NCI-H2171 treated with DMSO at 0.1 percent for 48 hours (cell line): ENCODE measurements at regions not wholly inside any gene's neighbourhood (a gene's known extent, or its start where the extent isn't known, plus 50 kb on each side); places are given as distances from the start of the nearest gene placed in this dataset.
"Not testable (repeated sequence)": the region's sequence is repeated elsewhere in the genome, so short reads cannot be mapped to it uniquely, and the experiment has no call there.

ENCODE experiments used
- DNase-seq: peaks from one replicate; lab custom pipeline; 2025; lab: John Stamatoyannopoulos, UW

DNA sequence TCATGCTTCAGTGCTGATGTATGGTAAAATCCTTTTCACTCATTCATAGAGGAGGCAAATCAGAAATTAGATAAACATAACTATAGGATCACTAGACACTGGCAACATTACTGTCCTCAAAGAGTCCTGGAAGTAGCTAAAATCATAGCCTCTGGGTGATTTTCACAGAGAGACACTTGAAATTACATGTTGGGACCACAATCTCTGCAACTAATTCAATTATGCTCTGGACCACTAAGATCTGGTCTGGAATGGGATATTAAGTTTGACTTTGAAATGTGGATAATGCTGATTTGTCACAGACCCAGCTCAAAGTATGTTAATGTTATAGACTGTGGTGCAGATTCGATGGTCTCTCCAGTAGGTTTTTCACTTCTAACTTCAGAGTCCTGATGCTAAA, 214.6 kb upstream of the CCNH start:
- DNase-seq, result no peak

DNA sequence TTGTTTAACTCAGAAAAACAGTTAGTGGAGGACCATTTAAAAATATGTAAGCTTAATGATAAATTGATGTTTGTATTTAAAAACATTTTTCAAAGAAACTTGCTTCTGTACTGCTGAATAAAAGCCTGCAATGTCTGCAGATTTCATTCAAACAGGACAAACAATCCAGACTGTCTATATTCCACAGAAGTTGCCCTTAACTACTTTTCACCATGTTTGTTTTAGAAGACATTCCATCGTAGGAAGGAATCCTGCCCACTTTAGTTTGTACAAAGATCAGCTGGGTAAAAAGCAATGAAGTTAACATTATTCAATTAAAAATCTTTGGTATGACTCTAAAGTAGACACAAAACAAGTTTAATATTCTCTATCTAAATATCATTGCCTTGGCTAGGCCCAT, 195.7 kb upstream of the CCNH start:
- DNase-seq, result no peak

DNA sequence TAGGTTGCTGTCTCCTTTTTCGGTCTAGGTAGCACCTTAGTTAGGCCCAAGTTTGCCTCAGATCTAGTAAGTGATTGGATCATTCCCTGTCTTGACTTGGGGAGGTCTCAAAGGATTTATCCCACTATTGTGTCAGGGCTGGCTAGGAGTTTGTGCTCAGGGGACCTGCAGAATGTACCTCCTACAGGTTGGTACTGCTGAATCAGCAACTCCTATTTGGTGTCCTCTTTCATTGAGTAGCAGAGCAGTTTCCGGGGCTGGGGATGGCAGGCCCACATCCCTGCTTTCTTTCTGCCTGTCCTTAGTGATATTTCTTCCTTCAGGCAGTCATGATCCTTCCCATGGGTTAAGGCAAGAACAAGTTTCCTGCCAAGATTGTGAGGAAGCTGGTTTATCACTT, 192.9 kb upstream of the CCNH start:
- no peak for DNase-seq

DNA sequence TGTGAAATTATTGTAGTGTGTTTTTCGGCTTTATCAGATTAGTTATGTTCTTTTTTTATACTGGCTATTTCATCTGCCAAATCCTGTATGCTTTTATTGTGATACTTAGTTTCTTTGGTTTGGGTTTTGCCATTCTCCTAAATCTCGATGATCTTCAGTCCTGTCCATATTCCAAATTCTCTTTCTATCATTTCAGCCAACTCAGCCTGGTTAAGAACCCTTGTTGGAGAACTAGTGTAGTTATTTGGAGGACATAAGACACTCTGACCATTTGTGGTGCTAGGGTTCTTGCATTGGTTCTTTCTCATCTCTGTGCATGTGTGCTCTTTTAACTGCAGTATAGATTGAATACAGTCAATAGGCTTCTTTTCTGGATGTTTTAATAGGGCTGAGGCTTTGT, 187.0 kb upstream of the CCNH start:
- no peak for DNase-seq

DNA sequence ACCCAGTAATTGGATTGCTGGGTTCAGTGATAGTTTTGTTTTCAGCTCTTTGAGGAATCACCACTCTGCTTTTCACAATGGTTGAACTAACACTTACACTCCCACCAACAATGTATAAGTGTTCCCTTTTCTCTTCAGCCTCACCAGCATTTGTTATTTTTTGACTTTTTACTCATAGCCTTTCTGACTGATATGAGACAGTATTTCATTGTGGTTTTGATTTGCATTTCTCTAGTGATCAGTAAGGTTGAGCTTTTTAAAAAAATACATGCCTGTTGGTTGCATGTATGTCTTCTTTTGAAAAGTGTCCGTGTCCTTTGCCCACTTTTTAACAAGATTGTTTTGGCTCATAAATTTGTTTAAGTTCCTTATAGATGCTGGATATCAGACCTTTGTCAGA, 185.7 kb upstream of the CCNH start:
- DNase-seq, result no peak

DNA sequence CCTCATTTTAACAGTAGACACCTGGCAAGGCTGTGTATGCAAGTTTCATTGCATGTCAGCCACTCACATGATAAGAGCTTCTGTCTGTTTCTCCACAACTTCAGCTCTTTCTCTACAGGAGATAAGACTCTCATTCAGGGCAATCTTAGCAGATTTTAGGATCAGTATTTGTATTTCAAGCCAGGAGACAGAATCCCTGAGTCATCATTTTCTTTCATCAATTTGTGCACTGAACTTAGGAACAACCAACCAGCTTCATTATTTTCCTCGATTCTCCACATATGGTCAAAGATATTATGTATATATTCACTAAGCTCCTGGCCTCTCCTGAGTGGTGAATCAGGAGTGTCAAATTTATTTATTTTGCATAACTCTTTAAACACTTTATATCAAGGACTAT, 181.8 kb upstream of the CCNH start:
- DNase-seq, result no peak

DNA sequence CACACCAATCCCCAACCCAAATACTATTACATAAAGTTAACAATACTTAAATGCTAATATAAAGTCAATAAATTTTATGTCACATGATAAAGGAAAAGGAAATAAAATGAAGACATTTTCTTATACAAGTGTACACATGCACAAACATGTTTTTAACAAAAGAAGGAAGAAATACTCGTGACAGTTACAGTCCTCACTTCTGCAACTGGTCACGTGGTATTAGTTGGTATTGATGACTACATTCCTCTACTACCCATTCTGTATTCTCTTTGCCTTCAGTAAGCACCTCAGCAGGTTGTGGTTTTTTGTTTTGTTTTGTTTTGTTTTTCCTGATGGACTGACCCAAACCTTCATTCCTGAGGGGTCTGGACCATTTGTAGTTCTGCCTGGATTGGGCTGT, 176.9 kb upstream of the CCNH start:
- no peak for DNase-seq

DNA sequence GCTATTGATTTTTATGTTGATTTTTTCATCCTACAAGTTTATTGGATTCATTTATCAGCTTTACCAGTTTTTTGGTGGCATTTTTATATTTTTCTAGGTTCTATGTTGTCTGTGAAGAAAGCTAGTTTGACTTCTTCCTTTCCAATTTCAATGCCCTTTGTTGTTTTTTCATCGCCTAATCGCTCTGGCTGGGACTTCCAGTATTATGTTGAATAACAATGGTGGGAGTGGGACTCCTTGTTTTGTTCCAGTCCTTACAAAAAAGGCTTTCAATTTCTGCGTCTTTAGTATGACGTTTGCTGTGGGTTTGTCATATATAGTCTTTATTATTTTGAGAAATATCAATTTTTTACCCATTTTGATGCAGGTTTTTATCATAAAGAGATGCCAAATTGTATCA, 175.6 kb upstream of the CCNH start:
- DNase-seq, result no peak

DNA sequence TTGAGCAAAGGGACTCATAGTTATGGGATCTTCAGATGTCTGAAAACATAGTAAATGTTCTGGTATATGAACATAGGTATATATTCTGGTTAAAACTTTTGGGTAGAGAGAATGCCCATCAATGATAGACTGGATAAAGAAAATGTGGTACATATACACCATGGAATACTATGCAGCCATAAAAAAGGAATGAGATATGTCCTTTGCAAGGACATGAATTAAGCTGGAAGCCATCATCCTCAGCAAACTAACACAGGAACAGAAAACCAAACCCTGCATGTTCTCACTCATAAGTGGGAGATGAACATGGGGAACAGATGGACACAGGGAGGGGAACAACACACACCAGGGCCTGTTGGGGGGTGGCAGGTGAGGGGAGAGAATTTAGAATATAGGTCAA, 171.0 kb upstream of the CCNH start:
- DNase-seq, result not testable (repeated sequence)

DNA sequence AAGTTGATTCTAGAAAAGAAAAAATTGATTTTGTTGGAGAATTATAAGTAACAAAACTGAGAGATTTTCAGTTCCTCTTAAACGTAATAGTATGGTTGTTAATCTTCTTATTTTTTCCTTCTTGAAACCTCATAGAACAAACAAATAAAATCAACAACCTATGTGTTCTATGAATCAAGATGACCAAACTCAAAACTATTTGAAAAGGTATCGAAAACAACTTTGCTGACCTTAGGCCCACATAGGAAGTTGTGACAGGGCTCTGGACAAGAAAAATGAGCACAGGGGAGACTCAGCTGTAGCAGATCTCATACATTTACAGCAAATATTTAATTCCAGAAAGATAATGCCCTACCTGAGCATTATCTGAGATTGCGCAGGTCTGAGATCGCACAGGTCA, 169.4 kb upstream of the CCNH start:
- no peak for DNase-seq

DNA sequence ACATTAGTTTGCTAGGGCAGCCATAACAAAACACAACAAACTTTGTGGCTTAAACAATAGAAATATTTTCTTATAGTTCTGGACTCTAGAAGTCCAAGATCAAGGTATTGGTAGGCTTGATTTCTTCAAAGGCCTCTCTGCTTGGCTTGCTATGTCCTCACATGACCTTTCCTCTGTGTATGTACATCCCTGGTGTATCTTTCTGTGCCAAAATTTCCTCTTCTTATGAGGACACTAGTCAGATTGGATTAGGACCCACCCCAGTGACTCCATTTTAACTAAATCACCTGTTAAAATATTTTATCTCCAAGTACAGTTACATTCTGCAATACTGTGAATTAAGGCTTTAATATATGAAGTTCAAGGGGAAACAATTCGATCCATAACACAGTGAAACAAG, 168.9 kb upstream of the CCNH start:
- DNase-seq, result no peak

DNA sequence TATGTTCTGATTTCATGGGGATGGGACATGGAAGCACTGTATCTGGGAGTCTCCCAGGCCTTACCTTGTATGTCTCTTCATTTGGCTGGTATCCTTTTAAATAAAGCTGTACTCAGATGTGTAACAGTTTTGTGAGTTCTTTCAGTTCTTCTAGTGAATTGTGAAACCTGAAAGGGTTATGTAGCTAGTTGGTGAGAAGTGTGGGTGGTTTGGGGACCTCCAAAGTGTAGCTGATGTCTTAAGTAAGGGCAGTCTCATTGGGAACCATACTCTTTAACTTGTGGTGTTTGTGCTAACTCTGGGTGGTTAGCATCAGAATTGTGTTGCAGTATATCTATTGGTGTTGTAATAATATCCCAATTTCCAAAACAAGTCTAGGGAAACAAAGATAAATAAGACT, 166.9 kb upstream of the CCNH start:
- no peak for DNase-seq

DNA sequence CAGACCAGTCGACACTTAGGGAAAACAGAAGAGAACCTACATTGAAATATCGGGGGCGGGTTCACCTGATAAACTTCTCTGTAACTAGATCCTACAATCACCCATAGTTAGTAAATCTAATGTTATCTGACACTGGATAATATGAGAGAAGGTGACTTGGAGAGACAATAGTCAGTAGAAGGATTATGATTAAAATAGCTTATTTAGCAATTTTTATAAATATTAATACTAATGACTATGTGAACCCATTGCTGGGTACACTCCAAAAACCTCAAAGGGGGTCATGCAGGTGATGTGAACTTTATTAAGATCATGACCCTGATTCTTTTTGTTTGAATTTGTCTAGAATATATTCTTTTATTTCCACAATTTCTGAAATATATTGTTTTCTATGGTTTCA, 164.1 kb upstream of the CCNH start:
- no peak for DNase-seq

DNA sequence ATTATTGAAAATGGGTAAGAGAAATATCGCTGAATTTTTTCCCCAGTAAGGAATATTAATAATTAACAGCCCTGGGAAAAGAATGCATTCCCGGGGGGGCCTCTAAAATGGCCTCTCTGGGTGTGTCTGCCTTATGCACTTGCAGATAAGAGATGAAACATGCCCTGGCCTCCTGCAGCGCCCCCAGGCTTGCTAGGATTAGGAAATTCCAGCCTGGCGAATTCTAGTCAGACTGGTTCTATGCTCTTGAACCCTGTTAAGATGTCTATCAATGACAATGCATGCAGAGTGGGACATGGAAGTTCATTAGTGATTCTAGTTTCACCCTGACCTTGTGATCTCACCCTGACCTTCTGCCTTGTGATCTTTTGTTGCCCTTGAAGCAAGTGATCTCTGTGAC, 163.6 kb upstream of the CCNH start:
- DNase-seq, result not testable (repeated sequence)

DNA sequence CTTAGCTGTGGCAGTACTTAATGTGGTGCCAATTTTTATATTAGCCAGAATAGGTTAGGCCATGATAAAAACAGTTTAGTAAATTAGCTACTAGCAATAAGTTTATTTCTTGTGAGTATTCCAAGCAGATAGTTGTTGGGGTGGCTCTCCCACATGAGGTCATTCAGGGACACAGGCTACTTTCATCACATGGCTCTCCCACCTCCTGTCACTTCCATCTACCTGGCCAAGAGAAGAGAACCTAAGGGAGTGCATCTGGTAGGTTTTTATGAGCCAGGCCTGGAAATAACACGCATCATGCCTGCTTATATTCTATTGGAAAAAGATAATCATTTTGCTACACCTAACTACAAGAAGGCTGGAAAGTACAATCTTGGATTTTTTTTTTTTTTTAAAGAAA, 161.4 kb upstream of the CCNH start:
- DNase-seq, result no peak

DNA sequence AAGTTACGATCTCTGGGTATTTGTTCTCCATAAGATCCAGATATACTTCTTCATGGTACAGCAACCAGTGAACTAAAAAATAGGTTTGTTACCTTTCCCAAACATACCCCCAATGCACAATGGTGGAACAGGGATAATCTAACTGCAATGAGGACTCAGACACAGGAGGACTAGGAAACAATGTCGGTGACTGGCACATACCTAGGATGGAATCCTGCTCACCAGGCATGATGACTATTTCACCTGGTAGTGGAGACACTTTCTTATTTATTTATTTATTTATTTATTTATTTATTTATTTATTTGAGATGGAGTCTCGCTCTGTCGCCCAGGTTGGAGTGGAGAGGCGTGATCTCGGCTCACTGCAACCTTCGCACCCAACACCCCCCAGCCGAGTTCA, 159.9 kb upstream of the CCNH start:
- DNase-seq, result no peak

DNA sequence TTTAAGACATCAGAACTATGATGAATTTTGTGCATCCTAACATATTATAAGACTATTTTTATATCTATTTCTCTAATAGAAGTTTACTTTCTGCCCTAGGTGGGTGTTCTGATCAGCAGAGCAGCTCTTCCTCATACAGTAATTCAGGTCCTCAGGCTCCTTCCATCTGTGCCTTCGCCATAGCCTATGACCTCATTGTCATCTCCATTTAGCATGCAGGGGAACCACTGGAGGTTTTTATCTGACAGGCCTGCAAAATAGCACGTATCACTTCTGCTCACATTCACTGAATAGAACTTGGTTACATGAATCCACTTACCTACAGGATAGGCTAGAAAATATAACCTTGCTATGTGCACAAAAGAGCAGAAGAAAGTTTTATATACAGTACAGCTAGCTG, 159.4 kb upstream of the CCNH start:
- no peak for DNase-seq

DNA sequence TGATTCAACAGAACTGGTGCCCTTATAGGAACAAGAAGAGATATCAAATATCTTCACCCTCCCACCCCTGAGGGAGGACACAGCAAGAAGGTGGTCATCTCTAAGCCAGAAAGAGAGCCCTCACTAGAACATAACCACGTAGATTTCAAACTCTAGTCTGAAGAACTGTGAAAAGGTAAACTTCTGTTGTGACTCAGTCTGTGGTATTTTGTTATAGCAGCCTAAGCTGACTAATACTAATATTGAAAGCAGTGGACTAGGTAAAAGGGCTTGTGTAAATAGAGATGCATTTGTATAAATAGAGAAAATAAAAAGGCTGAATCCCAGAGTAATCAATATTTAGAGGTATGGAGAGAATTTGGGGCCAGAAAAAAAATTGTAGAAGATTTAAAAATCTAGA, 157.6 kb upstream of the CCNH start:
- no peak for DNase-seq

DNA sequence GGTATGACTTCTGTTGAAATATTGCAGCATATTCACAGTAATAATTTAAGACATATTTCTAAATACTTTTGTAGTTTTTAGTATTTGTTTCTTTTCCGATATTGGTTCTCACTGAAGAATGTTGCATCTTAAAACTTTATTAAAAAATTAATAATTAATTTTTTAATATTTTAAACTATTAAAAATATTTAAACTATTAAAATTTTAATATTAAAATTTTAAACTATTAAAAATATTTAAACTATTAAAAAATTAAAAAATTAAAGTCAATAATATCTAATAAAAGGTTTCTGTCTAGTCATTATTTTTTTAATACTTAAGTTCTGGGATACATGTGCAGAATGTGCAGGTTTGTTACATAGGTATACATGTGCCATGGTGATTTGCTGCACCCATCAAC, 149.3 kb upstream of the CCNH start:
- DNase-seq, result no peak

DNA sequence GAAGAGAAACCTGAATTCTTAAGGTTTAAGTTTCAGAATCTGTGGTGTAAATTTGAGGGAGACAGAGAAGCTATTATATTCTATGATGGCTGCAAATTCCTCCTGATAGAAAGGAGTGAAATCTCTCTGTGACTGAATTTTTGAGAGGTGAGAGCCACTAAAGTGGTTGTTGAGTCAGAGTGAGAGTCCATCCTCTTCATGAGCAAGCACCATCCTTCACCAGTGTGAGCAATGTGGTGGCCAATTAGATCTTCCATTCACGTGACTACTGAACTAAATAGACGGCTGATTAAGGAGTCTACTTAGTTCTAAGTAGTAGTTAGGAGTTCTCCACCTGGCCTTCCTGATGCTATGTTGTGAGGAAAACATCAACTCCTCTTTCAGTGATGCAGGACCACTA, 147.8 kb upstream of the CCNH start:
- no peak for DNase-seq

DNA sequence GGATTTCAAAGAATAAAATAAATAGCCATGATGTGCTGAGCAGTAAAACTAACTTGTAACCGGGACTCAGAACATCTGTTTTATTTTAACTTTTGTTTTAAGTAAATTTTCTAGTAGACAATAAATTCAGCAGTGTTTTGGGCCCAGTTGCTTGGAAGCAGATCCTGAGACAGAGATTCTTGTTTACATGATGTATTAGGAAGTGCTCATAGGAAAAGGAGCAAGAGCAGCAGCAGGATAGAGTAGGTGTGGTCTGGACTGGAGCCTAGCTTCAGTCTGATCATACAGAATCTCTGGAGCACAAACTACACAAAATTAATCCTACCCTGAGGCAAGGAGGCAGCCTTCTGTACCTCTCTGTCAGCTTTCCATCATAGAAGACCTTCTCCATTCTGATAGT, 139.2 kb upstream of the CCNH start:
- no peak for DNase-seq

DNA sequence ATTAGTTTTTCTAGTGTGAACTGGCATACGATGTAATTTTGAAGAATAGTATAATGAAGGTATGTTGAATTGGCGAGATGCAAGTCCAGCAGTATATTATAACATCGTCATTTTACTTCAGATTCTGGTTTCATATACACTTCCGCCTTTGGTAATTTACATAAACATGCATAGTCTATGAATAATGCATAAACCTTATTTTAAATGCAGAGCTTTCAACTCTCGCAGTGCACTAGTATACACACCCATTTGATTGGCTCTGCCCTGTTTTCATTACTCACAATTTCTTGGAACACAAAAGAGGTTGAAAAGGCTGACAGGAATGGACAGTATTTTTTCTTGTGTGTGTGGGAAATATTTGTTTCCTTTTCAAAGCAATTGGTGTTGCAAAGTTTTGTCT, 128.9 kb upstream of the CCNH start:
- DNase-seq, result no peak

DNA sequence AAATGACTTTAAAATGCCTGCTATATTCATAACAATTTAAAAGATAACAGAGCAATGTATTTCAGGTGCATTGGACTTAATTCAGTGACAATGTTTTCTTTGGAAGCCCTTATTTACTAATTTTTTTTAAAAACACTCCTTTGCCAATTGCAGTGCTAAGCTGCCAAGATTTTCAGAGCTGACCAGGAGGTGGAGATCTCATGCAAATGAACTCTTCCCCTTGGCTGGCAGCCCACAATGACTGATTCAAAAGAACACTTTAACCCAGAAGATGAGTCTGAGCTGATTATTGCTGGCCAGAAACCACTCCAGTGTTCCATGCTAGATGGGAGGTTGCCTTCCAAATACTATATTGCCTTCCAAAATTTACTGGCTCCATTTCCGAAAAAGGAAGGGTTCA, 128.3 kb upstream of the CCNH start:
- DNase-seq, result no peak

DNA sequence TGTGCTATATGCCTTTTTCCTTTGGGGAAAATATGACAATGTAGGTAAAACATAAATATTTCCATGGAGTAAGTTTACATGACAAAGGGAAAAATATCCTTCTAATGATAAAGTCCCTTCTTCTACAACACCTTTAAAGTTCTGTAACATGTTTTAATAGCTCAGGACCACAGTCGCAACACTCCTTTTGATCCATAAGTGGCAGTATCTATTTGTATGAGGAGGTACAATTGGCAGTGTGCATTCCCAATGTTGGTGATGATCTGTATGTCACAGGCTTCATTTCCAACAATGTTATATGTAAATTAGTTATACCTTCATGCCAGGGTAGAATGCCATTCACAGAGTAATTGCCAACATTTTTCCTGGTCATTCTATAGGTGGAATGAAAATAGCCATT, 127.1 kb upstream of the CCNH start:
- no peak for DNase-seq

DNA sequence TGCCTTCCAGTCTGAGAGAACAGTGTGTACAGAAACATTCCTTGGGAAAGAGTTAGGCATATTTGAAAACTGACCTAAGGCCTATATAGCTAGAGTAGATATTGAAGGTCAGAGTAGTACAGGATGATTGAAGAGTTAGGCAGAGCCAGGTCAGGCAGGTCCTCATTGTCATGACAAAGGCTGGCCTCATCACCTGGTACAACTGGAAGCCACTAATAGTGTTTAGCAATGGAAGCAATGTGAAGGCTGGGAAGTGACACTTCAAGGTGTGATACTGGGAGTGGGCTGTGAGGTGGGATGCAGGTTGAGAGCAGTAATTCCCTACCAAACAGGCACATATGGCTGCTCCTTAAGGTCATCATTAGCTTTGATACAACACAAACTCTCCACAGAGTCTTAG, 123.6 kb upstream of the CCNH start:
- DNase-seq, result no peak

DNA sequence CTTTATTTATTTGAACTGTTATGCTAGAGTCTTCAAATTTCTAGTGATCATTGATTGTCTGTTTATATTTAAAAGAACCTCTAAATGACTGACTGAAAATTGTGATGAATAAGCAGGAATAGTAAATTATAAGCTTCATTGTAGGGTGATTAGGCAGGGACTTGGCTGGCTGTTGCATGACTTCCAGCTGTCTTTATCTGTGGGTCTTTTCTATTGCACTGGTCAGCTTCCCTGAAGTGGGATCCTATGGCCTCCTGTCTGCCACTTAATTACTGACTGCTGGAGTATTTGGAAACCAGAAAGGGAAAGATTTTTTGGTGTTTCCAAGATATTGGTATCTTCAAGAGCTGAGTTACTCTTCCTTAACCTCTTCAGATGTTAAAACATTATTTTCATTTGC, 123.0 kb upstream of the CCNH start:
- no peak for DNase-seq
